CD4-positive, alpha-beta memory T cell (primary cell): ENCODE measurements at regions not wholly inside any gene's neighbourhood (a gene's known extent, or its start where the extent isn't known, plus 50 kb on each side); places are given as distances from the start of the nearest gene placed in this dataset.

Experiments
- CTCF ChIA-PET: fragments of 350-600 bp; sonication (Branson Sonifier 250); formaldehyde crosslinking; loops from one replicate; lab custom pipeline; 2021; ENCODE audit warnings: inconsistent platforms; ENCODE audit not compliant: partially characterized antibody; lab: Charles Lee
- POLR2A ChIA-PET: fragments of 350-600 bp; sonication (Branson Sonifier 250); formaldehyde crosslinking; loops from one replicate; lab custom pipeline; 2021; ENCODE audit not compliant: partially characterized antibody; lab: Charles Lee
- DNase-seq, 5 donors: peaks; one replicate each; pipeline versions ENCODE4 v3.0.0 to v3.0.0-alpha.2; 2020 to 2022; ENCODE audit warnings: mixed read lengths in 1 of 5
- H3K27ac ChIP-seq: one replicate; pipeline ENCODE4 v1.7.0; 2013; ENCODE audit warnings: low read depth, low read length
- H3K27me3 ChIP-seq: 2 replicates; pipeline ENCODE4 v1.7.0; 2013; ENCODE audit warnings: mild to moderate bottlenecking, low read length, moderate library complexity; ENCODE audit not compliant: insufficient read depth
- H3K36me3 ChIP-seq: 2 replicates; pipeline ENCODE4 v1.7.0; 2013; ENCODE audit warnings: mild to moderate bottlenecking, low read length, moderate library complexity; ENCODE audit not compliant: insufficient read depth
- H3K4me1 ChIP-seq: 2 replicates; pipeline ENCODE4 v1.7.0; 2013; ENCODE audit warnings: mild to moderate bottlenecking, low read length, moderate library complexity; ENCODE audit not compliant: insufficient read depth
- H3K4me3 ChIP-seq, 2 donors: one replicate each; pipeline ENCODE4 v1.7.0; 2013; ENCODE audit warnings: low read length in 2 of 2, mild to moderate bottlenecking in 1 of 2
- H3K9me3 ChIP-seq, 2 donors: one replicate each; pipeline ENCODE4 v1.7.0; 2013; ENCODE audit warnings: low read length in 2 of 2, control low read depth in 1 of 2; ENCODE audit not compliant: control insufficient read depth in 1 of 2
- H3K27ac Mint-ChIP-seq, 7 donors: one replicate each; pipeline ENCODE4 v1.8.0; 2020 to 2021; ENCODE audit warnings: mixed read lengths in 7 of 7, mild to moderate bottlenecking in 6 of 7, inconsistent platforms in 3 of 7, moderate library complexity in 3 of 7
- H3K27me3 Mint-ChIP-seq, 2 donors: one replicate each; pipeline ENCODE4 v1.8.0; 2020 to 2021; ENCODE audit warnings: mixed read lengths in 2 of 2
- H3K36me3 Mint-ChIP-seq, 2 donors: one replicate each; pipeline ENCODE4 v1.8.0; 2020 to 2021; ENCODE audit warnings: mixed read lengths in 2 of 2, inconsistent platforms in 1 of 2, mild to moderate bottlenecking in 1 of 2
- H3K4me1 Mint-ChIP-seq, 4 donors: one replicate each; pipeline ENCODE4 v1.8.0; 2020 to 2021; ENCODE audit warnings: mixed read lengths in 4 of 4, mild to moderate bottlenecking in 1 of 4
- H3K4me3 Mint-ChIP-seq, 8 donors: one replicate each; pipeline ENCODE4 v1.8.0; 2020 to 2021; ENCODE audit warnings: mixed read lengths in 8 of 8, mild to moderate bottlenecking in 7 of 8, moderate library complexity in 6 of 8, inconsistent platforms in 3 of 8
- H3K9me3 Mint-ChIP-seq, 8 donors: one replicate each; pipeline ENCODE4 v1.8.0; 2020 to 2021; ENCODE audit warnings: mixed read lengths in 8 of 8, mild to moderate bottlenecking in 5 of 8, inconsistent platforms in 3 of 8, moderate library complexity in 1 of 8
- intact Hi-C: fragments of 100-400 bp; cut with micrococcal nuclease; formaldehyde crosslinking; loops from one replicate; pipeline ENCODE4 v1.15.1; 2023

GRCh38 chr7:130922206-130923112, 188.5 kb upstream of the KLF14 start:
- peaks cover 14 to 69% of the 10 kb centered on the region in 2 donors for H3K36me3 Mint-ChIP-seq
- ChIA-PET POLR2A (interaction anchor here (1.0 to 1.3 kb wide), 3 partner anchors 9 to 66 kb away, joined by 3 to 8 read pairs (median 5); no protein-coding TSS in a partner anchor), CTCF (interaction anchor here (0.7 to 1.8 kb wide), 5 partner anchors 9 to 106 kb away, joined by 3 to 6 read pairs (median 4); no protein-coding TSS in a partner anchor)
- H3K27me3 Mint-ChIP-seq: no peaks in the 10 kb centered on the region
- H3K27ac Mint-ChIP-seq: peak overlapping the region in 6 of 7 donors; percentile 25 to 89 (median 78)
- intact Hi-C loops: loop anchor here (1.0 kb wide), 1 partner anchor 8 kb away; no protein-coding TSS in a partner anchor
- Histone ChIP-seq H3K4me1 (peaks cover 100% of the 10 kb centered on the region), H3K36me3 (peaks cover 9% of the 10 kb centered on the region), H3K27me3 (no peaks in the 10 kb centered on the region), H3K4me3 (no peak overlapping the region), H3K9me3 (no peaks in the 10 kb centered on the region), H3K27ac (no peak overlapping the region)
- peaks cover 0 to 9% (median 0%) of the 10 kb centered on the region in 8 donors for H3K9me3 Mint-ChIP-seq
- peaks cover 69 to 97% (median 84%) of the 10 kb centered on the region in 4 donors for H3K4me1 Mint-ChIP-seq
- DNase-seq: peak in 1 of 5 donors; percentile 35
- H3K4me3 Mint-ChIP-seq: peak overlapping the region in 6 of 8 donors; percentile 11 to 63 (median 36)

- peaks cover 14 to 70% of the 10 kb centered on the region in 2 donors for H3K36me3 Mint-ChIP-seq
- peaks cover 67 to 97% (median 83%) of the 10 kb centered on the region in 4 donors for H3K4me1 Mint-ChIP-seq
- no peak overlapping the region for H3K4me3 ChIP-seq
- intact Hi-C loops: no loop called here
- H3K27me3 Mint-ChIP-seq: no peaks in the 10 kb centered on the region
- peak overlapping the region; percentile 13 for H3K27ac ChIP-seq
- H3K27me3 ChIP-seq: no peaks in the 10 kb centered on the region
- ChIA-PET POLR2A (no interaction called here), CTCF (interaction anchor here (1.5 kb wide), 1 partner anchor 59 kb away, joined by 5 read pairs; no protein-coding TSS in a partner anchor)
- DNase-seq: no peak
- peak overlapping the region in 2 of 8 donors; percentile 28 to 46 for H3K4me3 Mint-ChIP-seq
- H3K4me1 ChIP-seq: peaks cover 100% of the 10 kb centered on the region
- H3K27ac Mint-ChIP-seq: peak overlapping the region in 5 of 7 donors; percentile 25 to 89 (median 68)
- peaks cover 9% of the 10 kb centered on the region for H3K36me3 ChIP-seq
- H3K9me3 Mint-ChIP-seq: peaks cover 0 to 4% (median 0%) of the 10 kb centered on the region in 8 donors
- no peaks in the 10 kb centered on the region for H3K9me3 ChIP-seq
Measured at GRCh38 chr7:130923365-130923764, 189.4 kb upstream of the KLF14 start.

GRCh38 chr7:130923930-130924329, 189.9 kb upstream of the KLF14 start:
- Histone ChIP-seq H3K9me3 (no peaks in the 10 kb centered on the region), H3K4me1 (peaks cover 100% of the 10 kb centered on the region), H3K27me3 (no peaks in the 10 kb centered on the region), H3K36me3 (peaks cover 9% of the 10 kb centered on the region), H3K27ac (peak overlapping the region; percentile 13), H3K4me3 (no peak overlapping the region)
- Mint-ChIP-seq H3K27me3 (no peaks in the 10 kb centered on the region), H3K36me3 (peaks cover 14 to 68% of the 10 kb centered on the region in 2 donors), H3K4me1 (peaks cover 64 to 97% (median 81%) of the 10 kb centered on the region in 4 donors), H3K27ac (peak overlapping the region in 3 of 7 donors; percentile 5 to 92 (median 76)), H3K4me3 (peak overlapping the region in 1 of 8 donors; percentile 30), H3K9me3 (peaks cover 0 to 4% (median 0%) of the 10 kb centered on the region in 8 donors)
- CTCF ChIA-PET: interaction anchor here (1.4 to 1.5 kb wide), 2 partner anchors 8 to 59 kb away, joined by 4 to 5 read pairs; no protein-coding TSS in a partner anchor
- POLR2A ChIA-PET: interaction anchor here (0.6 to 3.2 kb wide), 3 partner anchors 9 to 27 kb away, joined by 3 to 17 read pairs (median 4); no protein-coding TSS in a partner anchor
- peak in 1 of 5 donors; percentile 22 for DNase-seq
- intact Hi-C loops: no loop called here

GRCh38 chr7:130925136-130925794, 191.3 kb upstream of the KLF14 start:
- intact Hi-C loops: no loop called here
- peak overlapping the region; percentile 1 to 89 (median 70) for H3K4me3 Mint-ChIP-seq
- ChIA-PET CTCF (interaction anchor here (1.2 to 1.4 kb wide), 3 partner anchors 10 to 32 kb away, joined by 3 to 9 read pairs (median 4); no protein-coding TSS in a partner anchor), POLR2A (interaction anchor here (1.0 to 3.2 kb wide), 3 partner anchors 12 to 31 kb away, joined by 4 to 17 read pairs (median 4); no protein-coding TSS in a partner anchor)
- Histone ChIP-seq H3K4me1 (peaks cover 100% of the 10 kb centered on the region), H3K4me3 (no peak overlapping the region), H3K27ac (peak overlapping the region; percentile 71), H3K36me3 (peaks cover 9% of the 10 kb centered on the region), H3K9me3 (no peaks in the 10 kb centered on the region), H3K27me3 (no peaks in the 10 kb centered on the region)
- peak in 1 of 5 donors; percentile 36 for DNase-seq
- H3K27me3 Mint-ChIP-seq: no peaks in the 10 kb centered on the region
- H3K4me1 Mint-ChIP-seq: peaks cover 64 to 96% (median 80%) of the 10 kb centered on the region in 4 donors
- peaks cover 0 to 4% (median 0%) of the 10 kb centered on the region in 8 donors for H3K9me3 Mint-ChIP-seq
- peaks cover 11 to 61% of the 10 kb centered on the region in 2 donors for H3K36me3 Mint-ChIP-seq
- peak overlapping the region in 6 of 7 donors; percentile 72 to 96 (median 86) for H3K27ac Mint-ChIP-seq

- peak overlapping the region; percentile 68 to 89 (median 76) for H3K4me3 Mint-ChIP-seq
- H3K9me3 ChIP-seq: no peaks in the 10 kb centered on the region
- CTCF ChIA-PET: interaction anchor here (1.2 to 1.3 kb wide), 2 partner anchors 30 to 33 kb away, joined by 3 to 9 read pairs; no protein-coding TSS in a partner anchor
- peak overlapping the region in 6 of 7 donors; percentile 91 to 96 (median 94) for H3K27ac Mint-ChIP-seq
- H3K4me3 ChIP-seq: peak overlapping the region in 1 of 2 donors; percentile 39
- H3K4me1 Mint-ChIP-seq: peaks cover 62 to 96% (median 79%) of the 10 kb centered on the region in 4 donors
- H3K27me3 Mint-ChIP-seq: no peaks in the 10 kb centered on the region
- H3K9me3 Mint-ChIP-seq: peaks cover 0 to 1% (median 0%) of the 10 kb centered on the region in 8 donors
- no peaks in the 10 kb centered on the region for H3K27me3 ChIP-seq
- H3K36me3 ChIP-seq: peaks cover 9% of the 10 kb centered on the region
- intact Hi-C loops: loop anchor here (1.0 kb wide), 1 partner anchor 8 kb away; no protein-coding TSS in a partner anchor
- peaks cover 11 to 59% of the 10 kb centered on the region in 2 donors for H3K36me3 Mint-ChIP-seq
- POLR2A ChIA-PET: interaction anchor here (0.6 to 3.2 kb wide), 5 partner anchors 11 to 110 kb away, joined by 3 to 17 read pairs (median 4); no protein-coding TSS in a partner anchor
- DNase-seq: peak in 3 of 5 donors; percentile 42 to 80 (median 52)
- peak overlapping the region; percentile 71 for H3K27ac ChIP-seq
- peaks cover 100% of the 10 kb centered on the region for H3K4me1 ChIP-seq
Measured at GRCh38 chr7:130926001-130926691, 192.1 kb upstream of the KLF14 start.

- CTCF ChIA-PET: no interaction called here
- Histone ChIP-seq H3K27ac (peak overlapping the region; percentile 71), H3K9me3 (no peaks in the 10 kb centered on the region), H3K36me3 (no peaks in the 10 kb centered on the region), H3K27me3 (no peaks in the 10 kb centered on the region), H3K4me1 (peaks cover 100% of the 10 kb centered on the region), H3K4me3 (no peak overlapping the region)
- Mint-ChIP-seq H3K27ac (peak overlapping the region in 6 of 7 donors; percentile 91 to 96 (median 94)), H3K27me3 (no peaks in the 10 kb centered on the region), H3K36me3 (peaks cover 11 to 55% of the 10 kb centered on the region in 2 donors), H3K9me3 (peaks cover 0 to 1% (median 0%) of the 10 kb centered on the region in 8 donors), H3K4me1 (peaks cover 67 to 98% (median 82%) of the 10 kb centered on the region in 4 donors), H3K4me3 (peak overlapping the region in 7 of 8 donors; percentile 15 to 89 (median 65))
- POLR2A ChIA-PET: interaction anchor here (0.6 to 4.8 kb wide), 4 partner anchors 12 to 109 kb away, joined by 3 to 50 read pairs (median 4); no protein-coding TSS in a partner anchor
- intact Hi-C loops: no loop called here
- peak in 1 of 5 donors; percentile 63 for DNase-seq
Measured at GRCh38 chr7:130927062-130927461, 193.1 kb upstream of the KLF14 start.
